ENCODE measurements at regions not wholly inside any gene's neighbourhood (a gene's known extent, or its start where the extent isn't known, plus 50 kb on each side); places are given as distances from the start of the nearest gene placed in this dataset.

DNA sequence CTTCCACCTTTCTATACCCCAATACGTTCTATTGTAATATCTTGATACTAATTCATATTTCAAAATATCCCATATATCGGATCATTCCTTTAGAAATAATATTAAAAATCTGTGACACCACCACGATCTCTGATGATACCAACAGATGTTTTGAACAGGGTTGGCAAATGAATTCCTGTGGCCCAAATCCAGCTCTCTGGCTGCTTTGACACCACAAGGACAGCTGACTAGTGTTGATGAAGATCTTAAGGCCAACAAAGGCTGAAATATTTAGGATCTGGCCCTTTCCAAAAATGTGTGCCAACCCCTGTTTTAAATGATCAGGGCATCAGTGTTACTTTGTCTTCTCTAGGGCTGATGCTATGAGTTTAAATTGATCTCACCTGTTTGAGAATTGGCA is 380.7 kb upstream of the PFKP start:
- no peak for ATAC-seq
- Histone ChIP-seq H3K36me3 (no peaks in the 10 kb centered on the region), H3K27me3 (peaks cover 10% of the 10 kb centered on the region), H3K27ac (no peak overlapping the region), H3K9me3 (no peaks in the 10 kb centered on the region), H3K4me3 (no peak overlapping the region), H3K4me1 (no peaks in the 10 kb centered on the region)
- WGBS, 2 donors (ENCODE audit: low coverage in 1 of 2) = 63 to 88% methylated on average over 3 of the region's 3 CpGs
- TF ChIP-seq, protein P1, sequence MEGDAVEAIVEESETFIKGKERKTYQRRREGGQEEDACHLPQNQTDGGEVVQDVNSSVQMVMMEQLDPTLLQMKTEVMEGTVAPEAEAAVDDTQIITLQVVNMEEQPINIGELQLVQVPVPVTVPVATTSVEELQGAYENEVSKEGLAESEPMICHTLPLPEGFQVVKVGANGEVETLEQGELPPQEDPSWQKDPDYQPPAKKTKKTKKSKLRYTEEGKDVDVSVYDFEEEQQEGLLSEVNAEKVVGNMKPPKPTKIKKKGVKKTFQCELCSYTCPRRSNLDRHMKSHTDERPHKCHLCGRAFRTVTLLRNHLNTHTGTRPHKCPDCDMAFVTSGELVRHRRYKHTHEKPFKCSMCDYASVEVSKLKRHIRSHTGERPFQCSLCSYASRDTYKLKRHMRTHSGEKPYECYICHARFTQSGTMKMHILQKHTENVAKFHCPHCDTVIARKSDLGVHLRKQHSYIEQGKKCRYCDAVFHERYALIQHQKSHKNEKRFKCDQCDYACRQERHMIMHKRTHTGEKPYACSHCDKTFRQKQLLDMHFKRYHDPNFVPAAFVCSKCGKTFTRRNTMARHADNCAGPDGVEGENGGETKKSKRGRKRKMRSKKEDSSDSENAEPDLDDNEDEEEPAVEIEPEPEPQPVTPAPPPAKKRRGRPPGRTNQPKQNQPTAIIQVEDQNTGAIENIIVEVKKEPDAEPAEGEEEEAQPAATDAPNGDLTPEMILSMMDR (IDR thresholded peaks at IDR 0.05) = no peak
- TF ChIP-seq POLR2A (IDR thresholded peaks at IDR 0.05) = no peak
- TF ChIP-seq EP300 (IDR thresholded peaks at IDR 0.05) = no peak
- no peak for TF ChIP-seq POLR2AphosphoS5 (IDR thresholded peaks at IDR 0.05)

DNA sequence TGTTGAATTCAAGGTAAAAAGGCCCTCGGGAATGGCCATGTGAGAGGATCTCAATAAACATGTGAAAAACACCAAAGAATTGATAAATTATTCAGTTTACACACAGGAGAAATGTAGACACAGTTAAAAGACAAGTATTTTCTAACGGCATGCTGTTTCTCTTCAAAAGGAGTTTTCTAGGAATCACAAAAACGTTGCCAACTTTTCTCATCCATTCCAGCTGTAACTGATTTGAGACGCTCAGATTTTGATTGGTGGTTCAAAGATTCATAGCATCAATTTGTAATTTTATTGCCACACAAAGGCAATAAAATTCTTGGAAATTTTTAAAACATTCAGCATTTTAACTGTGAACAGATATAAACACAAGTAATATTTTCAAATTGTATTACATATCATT is 384.9 kb upstream of the PFKP start:
- H3K36me3 ChIP-seq = no peaks in the 10 kb centered on the region
- TF ChIP-seq, protein P1 (IDR thresholded peaks at IDR 0.05) = no peak
- no peak for TF ChIP-seq EP300 (IDR thresholded peaks at IDR 0.05)
- TF ChIP-seq POLR2A (IDR thresholded peaks at IDR 0.05) = no peak
- ATAC-seq = no peak
- WGBS, 2 donors (ENCODE audit: low coverage in 1 of 2) = 26 to 39% methylated on average over 4 of the region's 4 CpGs
- H3K27ac ChIP-seq = no peak overlapping the region
- H3K9me3 ChIP-seq = no peaks in the 10 kb centered on the region
- no peak overlapping the region for H3K4me3 ChIP-seq
- H3K27me3 ChIP-seq = peaks cover 24% of the 10 kb centered on the region
- H3K4me1 ChIP-seq = peaks cover 0 to 15% (median 0%) of the 10 kb centered on the region in 3 donors

DNA sequence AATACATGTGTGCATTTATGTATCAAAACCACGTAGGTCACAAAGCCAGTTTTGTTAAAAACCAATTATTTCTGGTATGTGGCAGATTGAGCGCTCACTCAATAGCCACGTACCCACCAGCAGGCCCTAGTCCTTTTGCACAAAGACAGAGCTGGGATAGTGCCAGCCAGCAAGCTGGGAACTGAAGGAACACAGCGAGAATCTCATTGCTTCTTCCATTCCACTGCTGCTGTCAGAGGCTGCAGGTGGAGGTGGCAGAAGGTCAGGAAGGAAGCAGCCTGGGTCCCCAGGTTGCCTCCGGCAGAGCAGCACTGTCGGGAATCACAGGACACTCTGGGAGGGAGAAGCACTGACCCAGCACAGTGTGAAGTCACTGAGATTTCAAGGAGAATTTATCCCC is 385.5 kb upstream of the PFKP start:
- no peak overlapping the region for H3K4me3 ChIP-seq
- H3K27ac ChIP-seq = no peak overlapping the region
- WGBS, 2 donors (ENCODE audit: low coverage in 1 of 2) = 63 to 65% methylated on average over 4 to 5 of the region's 6 CpGs
- H3K9me3 ChIP-seq = no peaks in the 10 kb centered on the region
- peaks cover 24% of the 10 kb centered on the region for H3K27me3 ChIP-seq
- no peak for ATAC-seq
- no peaks in the 10 kb centered on the region for H3K36me3 ChIP-seq
- no peak for TF ChIP-seq EP300 (IDR thresholded peaks at IDR 0.05)
- TF ChIP-seq, protein P1 (IDR thresholded peaks at IDR 0.05) = no peak
- no peak for TF ChIP-seq POLR2A (IDR thresholded peaks at IDR 0.05)
- no peak for TF ChIP-seq POLR2AphosphoS5 (IDR thresholded peaks at IDR 0.05)
- peaks cover 0 to 15% (median 0%) of the 10 kb centered on the region in 3 donors for H3K4me1 ChIP-seq

DNA sequence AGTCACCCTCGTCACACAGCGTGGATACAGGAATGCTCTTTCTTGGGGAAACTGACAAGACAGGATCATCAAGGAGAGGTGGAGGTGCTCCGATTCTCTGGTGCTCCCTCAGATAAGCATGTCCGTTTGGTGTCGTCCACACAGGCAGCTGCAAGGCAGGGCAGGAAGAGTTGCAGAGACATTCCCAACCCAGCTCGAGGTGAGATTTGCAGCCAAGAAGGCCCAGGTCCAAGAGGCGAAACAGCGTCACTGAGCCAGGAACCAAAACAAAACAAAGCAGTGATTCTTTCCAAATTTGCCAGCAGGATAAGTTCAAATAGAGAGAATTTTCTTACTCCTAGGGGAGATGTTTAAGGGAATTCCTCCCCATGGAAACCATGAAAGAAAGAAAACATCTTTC is 386.5 kb upstream of the PFKP start:
- peaks cover 0 to 15% (median 0%) of the 10 kb centered on the region in 3 donors for H3K4me1 ChIP-seq
- TF ChIP-seq POLR2A (IDR thresholded peaks at IDR 0.05) (no peak), POLR2AphosphoS5 (IDR thresholded peaks at IDR 0.05) (no peak), EP300 (IDR thresholded peaks at IDR 0.05) (no peak)
- TF ChIP-seq, protein P1 (IDR thresholded peaks at IDR 0.05) = no peak
- H3K27me3 ChIP-seq = peaks cover 24% of the 10 kb centered on the region
- WGBS, 2 donors (ENCODE audit: low coverage in 1 of 2) = 25% methylated on average over 8 of the region's 8 CpGs; no CpG with 5 or more reads in 1 of the 2 donors
- H3K9me3 ChIP-seq = no peaks in the 10 kb centered on the region
- H3K27ac ChIP-seq = no peak overlapping the region
- no peak for ATAC-seq
- no peaks in the 10 kb centered on the region for H3K36me3 ChIP-seq
- no peak overlapping the region for H3K4me3 ChIP-seq

DNA sequence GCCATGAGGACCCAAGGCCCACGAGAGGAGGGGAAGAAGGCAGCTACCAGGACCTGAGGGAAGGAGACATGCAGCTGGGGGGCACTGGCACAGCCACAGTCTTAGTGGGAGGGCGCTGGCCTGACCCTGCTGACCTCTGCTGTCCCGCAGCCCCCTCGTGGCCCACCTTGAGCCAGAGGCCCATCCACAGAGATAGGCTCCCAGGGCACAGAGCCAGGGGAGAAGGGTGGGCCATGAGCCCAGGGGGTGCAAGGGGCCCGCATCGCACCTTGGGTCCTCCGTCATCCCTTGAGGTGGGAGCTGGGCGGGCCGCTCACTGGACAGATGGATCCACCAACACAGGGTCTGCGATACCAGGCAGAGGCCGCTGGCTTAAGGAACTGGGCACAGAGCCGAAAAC is 387.7 kb upstream of the PFKP start:
- no peak overlapping the region for H3K27ac ChIP-seq
- peaks cover 0 to 15% (median 0%) of the 10 kb centered on the region in 3 donors for H3K4me1 ChIP-seq
- H3K27me3 ChIP-seq = peaks cover 17% of the 10 kb centered on the region
- no peaks in the 10 kb centered on the region for H3K36me3 ChIP-seq
- no peaks in the 10 kb centered on the region for H3K9me3 ChIP-seq
- H3K4me3 ChIP-seq = no peak overlapping the region
- WGBS, 2 donors (ENCODE audit: low coverage in 1 of 2) = 76% methylated on average over 4 of the region's 12 CpGs; no CpG with 5 or more reads in 1 of the 2 donors
- TF ChIP-seq POLR2AphosphoS5 (IDR thresholded peaks at IDR 0.05) (no peak), POLR2A (IDR thresholded peaks at IDR 0.05) (no peak), EP300 (IDR thresholded peaks at IDR 0.05) (no peak)
- TF ChIP-seq, protein P1 (IDR thresholded peaks at IDR 0.05) = no peak
- no peak for ATAC-seq
